Neuronal stem cell (in vitro differentiated cells): ENCODE measurements at regions not wholly inside any gene's neighbourhood (a gene's known extent, or its start where the extent isn't known, plus 50 kb on each side); places are given as distances from the start of the nearest gene placed in this dataset.

Experiments used
- DNase-seq: peaks from one replicate; pipeline ENCODE4 v3.0.0-alpha.2; 2013; ENCODE audit warnings: low spot score
- H2AFZ ChIP-seq: one replicate; pipeline ENCODE4 v1.6.1; 2013; ENCODE audit warnings: mild to moderate bottlenecking, low read length, inconsistent platforms
- H2AK5ac ChIP-seq: 2 replicates; pipeline ENCODE4 v1.6.1; 2013; ENCODE audit warnings: low read depth, mild to moderate bottlenecking, inconsistent platforms, low read length, moderate library complexity, mixed read lengths
- H2BK120ac ChIP-seq: 2 replicates; pipeline ENCODE4 v1.6.1; 2013; ENCODE audit warnings: low read depth, mild to moderate bottlenecking, inconsistent platforms, low read length, moderate library complexity, mixed read lengths
- H2BK12ac ChIP-seq: one replicate; pipeline ENCODE4 v1.6.1; 2013; ENCODE audit warnings: low read length, inconsistent platforms
- H2BK15ac ChIP-seq: 2 replicates; pipeline ENCODE4 v1.6.1; 2013; ENCODE audit warnings: mild to moderate bottlenecking, low read length, inconsistent platforms, mixed read lengths
- H2BK5ac ChIP-seq: one replicate; pipeline ENCODE4 v1.6.1; 2013; ENCODE audit warnings: inconsistent platforms, mild to moderate bottlenecking, low read length, moderate library complexity
- H3K14ac ChIP-seq: one replicate; pipeline ENCODE4 v1.6.1; 2013; ENCODE audit warnings: low read length, inconsistent platforms
- H3K18ac ChIP-seq: 2 replicates; pipeline ENCODE4 v1.6.1; 2013; ENCODE audit warnings: low read length, inconsistent platforms
- H3K23ac ChIP-seq: 2 replicates; pipeline ENCODE4 v1.6.1; 2013; ENCODE audit warnings: low read depth, mild to moderate bottlenecking, mixed read lengths, low read length, inconsistent platforms; ENCODE audit not compliant: poor library complexity
- H3K27ac ChIP-seq: replicated peaks from 3 replicates; pipeline ENCODE4 v1.5.1; 2013; ENCODE audit warnings: low read length, inconsistent platforms
- H3K27me3 ChIP-seq, 3 experiments: 2 replicates each; pipeline ENCODE4 v1.6.1; 2013; ENCODE audit warnings: low read length in 3 of 3, mild to moderate bottlenecking in 2 of 3, inconsistent platforms in 1 of 3, low read depth in 1 of 3, mixed read lengths in 1 of 3, moderate library complexity in 1 of 3; ENCODE audit not compliant: control insufficient read depth in 3 of 3, insufficient read depth in 3 of 3
- H3K36me3 ChIP-seq, 2 donors: replicated peaks in 1 of 2; 2 replicates each; pipeline ENCODE4 v1.6.1; 2013; ENCODE audit warnings: low read length in 2 of 2; ENCODE audit not compliant: control insufficient read depth in 2 of 2, insufficient read depth in 2 of 2
- H3K4ac ChIP-seq: 2 replicates; pipeline ENCODE4 v1.6.1; 2013; ENCODE audit warnings: inconsistent platforms, mild to moderate bottlenecking, low read length, moderate library complexity
- H3K4me1 ChIP-seq, 2 donors: 1 replicate in 1 of 2; 2 replicates in 1 of 2; pipeline ENCODE4 v1.6.1; 2013; ENCODE audit warnings: low read length in 2 of 2, low read depth in 1 of 2; ENCODE audit not compliant: control insufficient read depth in 2 of 2, insufficient read depth in 1 of 2
- H3K4me2 ChIP-seq: one replicate; pipeline ENCODE4 v1.6.1; 2013; ENCODE audit warnings: mild to moderate bottlenecking, low read length, inconsistent platforms; ENCODE audit not compliant: insufficient read depth, poor library complexity, severe bottlenecking
- H3K4me3 ChIP-seq, 2 donors: 2 replicates each; pipeline ENCODE4 v1.5.1; 2013; ENCODE audit warnings: low read length in 2 of 2, mild to moderate bottlenecking in 2 of 2, inconsistent platforms in 1 of 2, moderate library complexity in 1 of 2
- H3K79me1 ChIP-seq: one replicate; pipeline ENCODE4 v1.6.1; 2013; ENCODE audit warnings: low read depth, mild to moderate bottlenecking, inconsistent platforms, low read length, moderate library complexity
- H3K9ac ChIP-seq: one replicate; pipeline ENCODE4 v1.6.1; 2013; ENCODE audit warnings: mild to moderate bottlenecking, low read depth, low read length, inconsistent platforms; ENCODE audit not compliant: poor library complexity
- H3K9me3 ChIP-seq, 2 donors: replicated peaks in 1 of 2; 2 replicates each; pipeline versions ENCODE3 to v1.6.1; 2013; ENCODE audit warnings: low read length in 2 of 2, mild to moderate bottlenecking in 2 of 2, inconsistent platforms in 1 of 2, low read depth in 1 of 2, mixed read lengths in 1 of 2, moderate library complexity in 1 of 2; ENCODE audit not compliant: control insufficient read depth in 2 of 2, insufficient read depth in 1 of 2
- H4K8ac ChIP-seq: one replicate; pipeline ENCODE4 v1.6.1; 2013; ENCODE audit warnings: low read depth, mild to moderate bottlenecking, inconsistent platforms, low read length, moderate library complexity
- H4K91ac ChIP-seq: one replicate; pipeline ENCODE4 v1.6.1; 2013; ENCODE audit warnings: low read length, low read depth, mild to moderate bottlenecking, inconsistent platforms; ENCODE audit not compliant: poor library complexity
- WGBS, 2 donors: extraction: QIAGEN DNeasy Blood & Tissue Kit; methylation state at CpG; one replicate each; pipeline ENCODE4 v1.1.7; 2013; ENCODE audit warnings: missing lambda C conversion rate in 2 of 2, mixed read lengths in 1 of 2; ENCODE audit not compliant: insufficient read length in 2 of 2, insufficient replicate concordance in 1 of 2; ENCODE audit errors: extremely low coverage in 2 of 2; 5-methylcytosine and 5-hydroxymethylcytosine counted together

DNA sequence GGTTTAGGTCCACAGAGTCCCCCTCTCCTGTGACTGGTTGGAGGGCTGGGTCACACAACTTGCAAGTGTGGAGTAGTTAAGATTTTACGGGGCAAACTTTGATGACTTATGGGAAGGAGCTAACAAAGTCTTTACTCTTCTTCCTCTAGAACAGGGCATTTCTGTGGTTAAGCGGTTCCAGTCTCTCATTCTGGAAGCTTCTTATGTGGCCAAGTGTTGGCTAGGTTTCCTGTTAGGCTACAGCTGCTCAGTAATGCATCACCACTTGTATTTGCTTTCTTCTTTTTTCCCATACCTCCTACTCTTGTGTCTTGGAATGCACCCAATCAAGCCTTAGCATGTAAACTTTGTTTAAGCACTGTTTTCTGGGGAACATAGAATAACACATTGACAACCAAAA is 100.6 kb upstream of the PLAAT1 start:
- H3K4me2 ChIP-seq = no peak overlapping the region
- H3K79me1 ChIP-seq = no peaks in the 10 kb centered on the region
- H3K18ac ChIP-seq = no peak overlapping the region
- no peak overlapping the region for H2BK12ac ChIP-seq
- no peaks in the 10 kb centered on the region for H3K9me3 ChIP-seq
- H3K14ac ChIP-seq = no peak overlapping the region
- H3K4ac ChIP-seq = no peak overlapping the region
- no peak overlapping the region for H2AK5ac ChIP-seq
- H2BK5ac ChIP-seq = no peak overlapping the region
- no peak overlapping the region for H3K4me3 ChIP-seq
- H3K27me3 ChIP-seq = no peaks in the 10 kb centered on the region
- H3K4me1 ChIP-seq = no peaks in the 10 kb centered on the region
- no peak overlapping the region for H3K23ac ChIP-seq
- H4K91ac ChIP-seq = no peak overlapping the region
- no peak overlapping the region for H3K9ac ChIP-seq
- no peak overlapping the region for H3K27ac ChIP-seq
- DNase-seq = no peak
- H2AFZ ChIP-seq = no peak overlapping the region
- H3K36me3 ChIP-seq = no peaks in the 10 kb centered on the region
- no peak overlapping the region for H2BK15ac ChIP-seq
- H2BK120ac ChIP-seq = no peak overlapping the region
- H4K8ac ChIP-seq = no peak overlapping the region
- WGBS, 2 donors = no CpG with 5 or more reads among the region's 2 CpGs

DNA sequence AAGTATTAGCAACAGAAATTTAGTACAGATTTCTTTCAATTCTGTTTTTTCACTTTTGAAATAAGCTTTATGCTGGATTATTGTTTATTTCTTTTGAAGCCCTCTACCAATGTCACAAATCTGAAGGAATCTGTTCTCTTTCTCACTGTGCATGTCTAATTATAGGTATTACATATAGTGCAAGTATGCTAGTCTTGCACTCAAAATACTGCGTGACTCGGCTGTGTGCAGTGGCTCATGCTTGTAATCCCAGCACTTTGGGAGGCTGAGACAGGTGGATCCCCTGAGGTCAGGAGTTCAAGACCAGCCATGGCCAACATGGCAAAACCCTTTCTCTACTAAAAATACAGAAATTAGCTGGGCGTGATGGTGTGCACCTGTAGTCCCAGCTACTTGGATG is 95.8 kb upstream of the PLAAT1 start:
- no peak overlapping the region for H3K14ac ChIP-seq
- no peak overlapping the region for H2BK120ac ChIP-seq
- no peak for DNase-seq
- no peaks in the 10 kb centered on the region for H3K4me1 ChIP-seq
- no peak overlapping the region for H3K18ac ChIP-seq
- no peak overlapping the region for H4K91ac ChIP-seq
- no peaks in the 10 kb centered on the region for H3K27me3 ChIP-seq
- H3K4me2 ChIP-seq = no peak overlapping the region
- no peaks in the 10 kb centered on the region for H3K9me3 ChIP-seq
- no peaks in the 10 kb centered on the region for H3K36me3 ChIP-seq
- no peak overlapping the region for H2BK12ac ChIP-seq
- no peak overlapping the region for H2BK5ac ChIP-seq
- no peak overlapping the region for H4K8ac ChIP-seq
- no peak overlapping the region for H3K23ac ChIP-seq
- no peak overlapping the region for H3K9ac ChIP-seq
- H3K4ac ChIP-seq = no peak overlapping the region
- H2AK5ac ChIP-seq = no peak overlapping the region
- H3K79me1 ChIP-seq = no peaks in the 10 kb centered on the region
- H3K4me3 ChIP-seq = no peak overlapping the region
- no peak overlapping the region for H2BK15ac ChIP-seq
- H2AFZ ChIP-seq = no peak overlapping the region
- H3K27ac ChIP-seq = no peak overlapping the region
- no CpG with 5 or more reads among the region's 3 CpGs for WGBS, 2 donors

GRCh38 chr3:193148688-193149473 is 92.1 kb upstream of the PLAAT1 start:
- Histone ChIP-seq H2BK120ac (no peak overlapping the region), H3K23ac (no peak overlapping the region), H3K27me3 (no peaks in the 10 kb centered on the region), H2AK5ac (no peak overlapping the region), H3K18ac (no peak overlapping the region), H4K91ac (no peak overlapping the region), H3K4me3 (no peak overlapping the region), H2BK12ac (no peak overlapping the region), H3K9ac (no peak overlapping the region), H3K79me1 (no peaks in the 10 kb centered on the region), H2BK15ac (no peak overlapping the region), H3K27ac (no peak overlapping the region), H4K8ac (no peak overlapping the region), H2AFZ (no peak overlapping the region), H3K4ac (no peak overlapping the region), H3K14ac (no peak overlapping the region), H3K4me2 (no peak overlapping the region), H3K36me3 (no peaks in the 10 kb centered on the region), H2BK5ac (no peak overlapping the region), H3K9me3 (no peaks in the 10 kb centered on the region), H3K4me1 (no peaks in the 10 kb centered on the region)
- DNase-seq = no peak
- WGBS, 2 donors = no CpG with 5 or more reads among the region's 5 CpGs

DNA sequence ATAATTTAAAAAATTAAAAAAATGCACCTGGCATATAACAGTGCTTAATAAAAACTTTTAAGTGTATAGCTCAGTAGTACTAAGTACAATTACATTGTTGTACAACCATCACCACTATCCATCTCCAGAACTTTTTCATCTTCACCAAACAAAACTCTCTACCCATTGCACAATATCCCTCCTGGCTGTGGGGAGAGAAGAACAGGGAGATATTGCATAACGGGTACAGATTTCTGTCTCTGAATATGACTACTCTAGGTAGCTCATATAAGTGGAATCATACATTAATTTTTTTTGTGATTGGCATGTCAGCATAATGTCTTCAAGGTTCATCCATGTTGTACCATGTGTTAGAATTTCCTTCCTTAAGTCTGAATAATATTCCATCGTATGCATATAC is 91.0 kb upstream of the PLAAT1 start:
- Histone ChIP-seq H3K27ac (no peak overlapping the region), H3K4me2 (no peak overlapping the region), H3K4me3 (no peak overlapping the region), H3K79me1 (no peaks in the 10 kb centered on the region), H3K9ac (no peak overlapping the region), H2AFZ (no peak overlapping the region), H3K23ac (no peak overlapping the region), H2BK15ac (no peak overlapping the region), H2AK5ac (no peak overlapping the region), H3K14ac (no peak overlapping the region), H3K4me1 (no peaks in the 10 kb centered on the region), H3K36me3 (no peaks in the 10 kb centered on the region), H3K4ac (no peak overlapping the region), H2BK12ac (no peak overlapping the region), H3K27me3 (no peaks in the 10 kb centered on the region), H3K18ac (no peak overlapping the region), H2BK120ac (no peak overlapping the region), H2BK5ac (no peak overlapping the region), H4K91ac (no peak overlapping the region), H4K8ac (no peak overlapping the region), H3K9me3 (no peaks in the 10 kb centered on the region)
- WGBS, 2 donors = no CpG with 5 or more reads among the region's 2 CpGs
- DNase-seq = no peak
